ENCODE measurements at regions not wholly inside any gene's neighbourhood (a gene's known extent, or its start where the extent isn't known, plus 50 kb on each side); places are given as distances from the start of the nearest gene placed in this dataset.

DNA sequence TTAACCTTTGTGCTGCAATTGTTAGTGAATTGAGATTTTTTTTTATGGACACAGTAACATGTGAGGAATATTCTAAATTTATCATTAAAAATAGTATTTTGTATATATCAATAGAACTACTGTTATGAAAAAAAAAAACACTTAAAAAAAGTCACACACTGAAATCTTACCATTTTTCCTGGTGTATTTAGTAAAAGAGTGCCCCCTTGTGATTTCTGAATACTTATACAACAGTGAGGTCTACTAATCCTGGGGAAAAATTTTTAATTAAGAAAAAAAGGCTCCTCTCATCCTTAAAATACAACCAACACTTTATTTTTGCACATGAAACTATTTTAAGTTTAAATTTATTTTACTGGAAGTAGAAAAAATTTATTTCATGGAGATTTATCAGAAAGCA is 56.4 kb upstream of the SPOCK3 start:
- peak; percentile 6 to 21 for DNase-seq

GRCh38 chr4:167308876-167309275 is 74.6 kb upstream of the SPOCK3 start:
- no peak for DNase-seq

GRCh38 chr4:167321299-167321698 is 87.0 kb upstream of the SPOCK3 start:
- DNase-seq: no peak

GRCh38 chr4:167339781-167340180 is 105.5 kb upstream of the SPOCK3 start:
- no peak for DNase-seq

DNA sequence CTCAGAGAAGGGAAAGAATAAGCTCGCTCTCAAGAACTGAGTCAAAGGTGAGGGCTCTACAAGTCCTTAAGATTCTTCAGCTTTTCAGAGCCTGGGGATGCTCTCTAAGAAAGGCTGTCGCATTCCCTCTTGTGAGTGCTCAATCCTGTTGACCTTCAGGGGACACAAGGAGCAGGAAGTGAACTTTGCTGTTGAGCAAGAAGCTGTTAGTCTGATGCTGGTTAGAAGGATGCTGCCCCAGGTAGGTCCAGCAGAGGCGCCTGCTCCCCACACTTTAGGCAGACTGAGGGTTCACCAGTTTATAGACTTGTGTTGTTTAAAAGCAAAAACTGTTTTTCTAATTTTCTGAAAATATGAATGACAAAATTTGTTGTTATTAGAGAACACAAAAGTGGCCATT is 125.4 kb upstream of the SPOCK3 start:
- no peak for DNase-seq

DNA sequence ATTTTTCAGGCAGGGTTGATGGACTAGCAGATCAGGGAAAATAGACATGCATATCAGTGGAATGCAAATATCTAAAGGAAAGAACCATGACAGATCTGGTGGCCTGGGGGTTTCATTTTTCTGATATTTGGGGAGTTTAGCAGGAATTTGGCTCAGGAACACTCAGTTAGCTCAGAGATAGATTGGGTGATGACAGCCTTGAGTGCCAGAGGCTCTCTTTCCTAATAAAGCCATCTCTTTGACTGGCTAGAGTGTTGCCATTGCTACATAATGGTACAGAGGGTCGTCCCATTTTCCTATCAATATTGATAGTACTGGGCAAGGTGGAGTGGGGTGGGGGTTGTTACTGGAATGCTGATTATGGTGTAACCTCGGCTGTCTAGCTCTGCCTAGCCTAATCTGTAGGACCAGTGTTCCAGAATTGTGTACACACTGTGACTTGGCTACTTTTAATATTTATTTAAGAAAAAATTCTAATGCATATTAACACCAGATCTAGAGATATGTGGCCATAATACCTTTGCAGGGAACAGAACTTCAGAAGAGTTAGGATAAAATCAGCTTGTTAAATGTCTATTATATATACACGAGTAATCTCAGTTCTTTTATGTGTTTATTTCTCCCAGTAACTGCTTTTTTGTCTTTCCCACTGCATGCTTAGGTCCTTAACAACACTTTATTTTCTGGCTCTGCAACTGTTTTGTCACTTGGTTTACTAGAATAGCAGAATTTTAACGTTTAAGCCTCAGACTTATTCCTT is 145.0 kb upstream of the SPOCK3 start:
- no peak for DNase-seq

GRCh38 chr4:167380964-167381363 is 146.7 kb upstream of the SPOCK3 start:
- DNase-seq: no peak

- DNase-seq: no peak
These were observed 149.0 kb upstream of the SPOCK3 start for GRCh38 chr4:167383291-167383690.

GRCh38 chr4:167397586-167397985 is 163.3 kb upstream of the SPOCK3 start:
- DNase-seq: no peak

DNA sequence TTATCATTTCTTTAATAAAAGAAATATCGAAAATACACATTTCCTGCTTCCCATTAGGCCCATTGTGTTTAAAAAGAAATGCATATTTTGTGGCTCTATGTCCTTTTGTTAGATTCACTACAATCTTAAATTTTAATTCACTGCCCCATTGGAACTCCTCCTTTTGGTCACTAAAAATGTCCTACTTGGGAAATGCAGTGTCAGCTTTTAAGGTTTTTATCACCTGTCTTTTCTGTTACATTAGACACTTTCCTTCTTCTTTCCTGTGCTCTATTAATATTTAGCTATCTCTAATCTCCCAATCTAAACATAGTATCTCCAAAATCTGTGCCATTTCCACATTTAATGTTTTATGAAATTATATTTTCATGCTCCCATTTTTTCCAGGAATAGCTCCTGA is 164.9 kb upstream of the SPOCK3 start:
- DNase-seq: no peak

- DNase-seq: no peak
These were observed 171.9 kb upstream of the SPOCK3 start for GRCh38 chr4:167406181-167406580.

DNA sequence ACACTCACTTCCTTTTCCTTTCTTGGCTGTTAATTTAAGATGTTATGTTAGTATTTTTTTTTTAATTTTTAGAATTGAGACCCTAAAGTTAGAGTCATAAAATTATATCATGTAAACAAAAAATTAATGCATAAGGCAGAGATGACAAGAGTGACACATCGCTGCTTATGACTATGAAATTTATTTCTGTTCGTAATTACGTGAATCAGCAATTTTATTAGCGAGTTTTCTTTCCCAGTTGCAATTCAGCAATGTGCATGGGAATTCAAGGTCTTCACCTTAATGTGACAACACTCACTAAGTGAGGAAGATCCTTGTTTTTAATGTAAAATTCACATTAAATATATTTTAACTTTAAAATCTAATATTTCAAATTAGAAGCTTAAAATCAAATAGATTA is 181.2 kb upstream of the SPOCK3 start:
- no peak for DNase-seq

- no peak for DNase-seq
These were observed 185.3 kb upstream of the SPOCK3 start for GRCh38 chr4:167419468-167420140.

DNA sequence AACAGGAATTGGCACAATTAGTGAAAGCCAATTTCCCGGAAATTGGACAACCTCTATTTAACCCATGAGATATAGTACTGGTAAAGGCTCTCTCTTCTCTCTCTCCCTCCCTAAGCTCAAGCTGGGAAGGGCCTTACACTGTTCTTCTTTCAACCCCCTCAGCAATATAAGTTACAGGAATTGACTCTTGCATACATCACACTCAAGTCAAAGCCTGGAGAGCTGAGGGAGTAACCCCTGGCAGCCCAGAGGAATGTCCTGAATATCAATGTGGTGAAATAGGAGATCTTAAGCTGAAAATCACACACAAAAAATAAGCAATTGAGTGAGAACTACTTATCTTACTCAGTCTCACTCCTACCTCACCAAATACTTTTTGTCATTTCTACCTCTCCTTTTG is 186.9 kb upstream of the SPOCK3 start:
- no peak for DNase-seq

DNA sequence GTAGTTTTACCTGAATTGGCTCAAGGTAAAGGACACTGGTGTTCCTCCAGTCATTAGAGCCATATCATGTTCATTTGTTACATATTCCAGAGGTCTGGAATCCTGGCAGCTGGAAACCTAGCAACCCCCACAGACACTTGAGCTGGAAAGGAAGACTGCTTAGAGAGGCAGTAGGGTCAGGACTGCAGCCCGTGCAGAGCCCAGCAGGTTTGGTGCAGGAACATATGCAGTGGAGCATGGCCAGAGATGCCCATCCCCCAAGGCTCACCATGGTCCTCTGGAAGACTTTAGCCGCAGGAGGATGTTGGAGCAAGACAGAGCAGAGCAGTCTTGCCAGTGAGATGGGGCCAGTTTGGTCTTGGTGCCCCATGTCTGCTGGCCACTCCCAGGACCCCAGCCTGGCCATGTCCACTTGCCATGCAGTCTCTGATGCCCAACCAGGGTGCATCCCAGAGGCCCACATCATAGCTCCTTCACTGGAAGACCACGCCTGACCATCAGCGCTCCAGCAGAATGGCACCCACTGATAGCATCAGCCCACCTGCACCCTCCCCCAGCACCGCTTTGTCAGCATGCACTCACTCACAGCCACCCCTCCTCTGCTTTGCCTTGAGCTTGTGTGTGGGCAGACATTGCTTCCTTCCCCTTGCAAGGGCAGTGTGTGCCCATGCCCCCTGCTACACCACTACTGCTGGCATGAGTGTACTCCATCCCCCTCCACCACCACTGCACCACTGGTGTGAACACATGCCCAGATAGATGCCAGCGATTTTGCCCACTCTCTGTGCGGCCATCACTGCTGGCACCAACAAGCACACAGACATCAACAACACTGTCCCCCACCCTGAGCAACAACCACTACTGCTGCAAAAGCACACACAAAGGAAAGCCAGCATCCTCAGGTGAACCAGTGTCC is 190.3 kb upstream of the SPOCK3 start:
- DNase-seq: no peak

GRCh38 chr4:167428156-167428555 is 193.9 kb upstream of the SPOCK3 start:
- no peak for DNase-seq

DNA sequence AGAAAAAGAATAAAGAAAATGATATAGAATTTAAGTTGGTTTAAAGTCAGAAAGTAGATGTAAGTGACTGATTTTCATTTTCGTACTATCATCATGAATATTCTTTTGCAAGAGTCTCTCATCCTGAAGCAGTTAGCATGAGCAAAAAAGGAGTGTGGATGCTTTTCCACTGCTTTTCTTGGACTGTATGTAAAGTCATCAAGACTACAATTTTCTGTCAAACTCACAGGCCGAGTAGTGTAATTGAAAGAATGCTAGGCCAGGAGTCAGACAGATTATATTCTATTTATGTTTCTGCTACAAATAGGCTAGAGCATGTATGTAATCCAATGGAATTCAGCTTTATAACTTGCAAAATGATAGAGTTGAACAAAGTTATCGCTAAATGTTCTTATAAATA is 197.1 kb upstream of the SPOCK3 start:
- DNase-seq: no peak

DNA sequence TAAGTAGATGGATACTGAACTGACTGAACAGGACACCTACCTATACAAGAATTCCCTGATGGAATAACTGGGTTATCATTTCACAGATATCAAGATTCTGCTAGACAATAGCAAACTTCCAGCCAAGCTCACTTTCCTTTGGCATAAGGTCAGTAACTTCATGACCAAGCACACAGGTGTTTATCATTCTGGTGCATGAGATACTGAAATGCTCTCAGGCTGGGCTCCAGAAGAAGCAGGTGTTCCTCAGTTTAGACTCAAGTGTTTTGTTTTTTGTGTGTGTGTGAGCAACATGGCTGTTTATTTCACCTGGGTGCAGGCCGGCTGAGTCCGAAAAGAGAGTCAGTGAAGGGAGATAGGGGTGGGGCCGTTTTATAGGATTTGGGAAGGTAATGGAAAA is 201.5 kb upstream of the SPOCK3 start:
- DNase-seq: no peak

- DNase-seq: no peak
These were observed 209.5 kb upstream of the SPOCK3 start for GRCh38 chr4:167443841-167444240.

GRCh38 chr4:167452922-167453430 is 218.7 kb upstream of the SPOCK3 start:
- DNase-seq: no peak

DNA sequence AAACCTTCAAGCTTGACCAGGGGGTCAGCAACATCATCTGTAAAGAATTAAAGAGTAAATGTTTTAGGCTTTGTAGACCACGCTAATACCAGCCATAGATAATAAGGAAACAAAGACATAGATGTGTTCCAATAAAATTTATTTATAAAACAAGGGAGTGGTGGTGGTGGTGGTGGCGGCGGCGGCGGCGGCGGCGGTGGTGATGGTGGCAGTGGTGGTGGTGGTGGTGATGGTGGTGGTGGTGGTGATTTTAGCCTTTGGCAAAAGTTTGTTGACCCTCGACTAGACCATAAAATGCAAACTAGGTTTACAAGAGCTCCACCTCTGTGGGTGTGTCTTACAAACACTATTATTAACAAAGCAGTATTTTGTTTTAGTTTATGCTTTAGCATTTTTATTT is 222.3 kb upstream of the SPOCK3 start:
- DNase-seq: no peak

DNA sequence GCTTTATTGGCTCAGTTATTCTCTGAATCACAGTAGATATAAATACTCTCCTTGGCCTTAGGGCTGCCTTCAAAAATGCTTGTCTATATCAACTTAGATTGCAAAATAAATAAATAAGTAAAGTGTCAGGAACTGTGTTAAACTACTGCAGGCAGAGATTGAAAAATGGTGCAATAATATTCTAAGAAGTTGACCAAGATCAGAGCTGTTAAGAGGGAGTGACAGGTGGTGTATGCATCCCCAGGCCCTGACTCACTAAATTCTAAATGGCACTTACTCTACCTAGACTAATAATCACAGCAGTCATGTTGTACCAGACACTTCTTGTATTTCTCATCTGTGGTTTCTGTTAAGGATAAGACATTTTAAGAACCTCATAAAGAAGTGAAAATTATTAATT is 235.1 kb upstream of the SPOCK3 start:
- DNase-seq: no peak

- DNase-seq: no peak
These were observed 241.7 kb upstream of the SPOCK3 start for GRCh38 chr4:167475951-167476350.

Measured in SHP77 (cell line).